ENCODE measurements at regions not wholly inside any gene's neighbourhood (a gene's known extent, or its start where the extent isn't known, plus 50 kb on each side); places are given as distances from the start of the nearest gene placed in this dataset.

GRCh38 chr2:10966741-10967140 is 55.0 kb downstream of the KCNF1 start:
- no peak overlapping the region for H2AK5ac ChIP-seq (ENCODE audit: insufficient read length, low read length)
- H3K56ac ChIP-seq (ENCODE audit: insufficient read length, low read depth, low read length): no peak overlapping the region
- H3T11ph ChIP-seq (ENCODE audit: low read length): no peak overlapping the region
- H3K27me3 ChIP-seq (ENCODE audit: insufficient read depth, low read length): no peaks in the 10 kb centered on the region
- TF ChIP-seq, protein P1, sequence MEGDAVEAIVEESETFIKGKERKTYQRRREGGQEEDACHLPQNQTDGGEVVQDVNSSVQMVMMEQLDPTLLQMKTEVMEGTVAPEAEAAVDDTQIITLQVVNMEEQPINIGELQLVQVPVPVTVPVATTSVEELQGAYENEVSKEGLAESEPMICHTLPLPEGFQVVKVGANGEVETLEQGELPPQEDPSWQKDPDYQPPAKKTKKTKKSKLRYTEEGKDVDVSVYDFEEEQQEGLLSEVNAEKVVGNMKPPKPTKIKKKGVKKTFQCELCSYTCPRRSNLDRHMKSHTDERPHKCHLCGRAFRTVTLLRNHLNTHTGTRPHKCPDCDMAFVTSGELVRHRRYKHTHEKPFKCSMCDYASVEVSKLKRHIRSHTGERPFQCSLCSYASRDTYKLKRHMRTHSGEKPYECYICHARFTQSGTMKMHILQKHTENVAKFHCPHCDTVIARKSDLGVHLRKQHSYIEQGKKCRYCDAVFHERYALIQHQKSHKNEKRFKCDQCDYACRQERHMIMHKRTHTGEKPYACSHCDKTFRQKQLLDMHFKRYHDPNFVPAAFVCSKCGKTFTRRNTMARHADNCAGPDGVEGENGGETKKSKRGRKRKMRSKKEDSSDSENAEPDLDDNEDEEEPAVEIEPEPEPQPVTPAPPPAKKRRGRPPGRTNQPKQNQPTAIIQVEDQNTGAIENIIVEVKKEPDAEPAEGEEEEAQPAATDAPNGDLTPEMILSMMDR (conservative IDR thresholded peaks at IDR 0.05): no peak
- no peak overlapping the region for H3K9ac ChIP-seq (ENCODE audit: extremely low read depth, insufficient read length, low read length)
- Mint-ChIP-seq H3K4me3 (no peak overlapping the region), H3K27me3 (ENCODE audit: low read depth) (peaks cover 4% of the 10 kb centered on the region), H3K27ac (no peak overlapping the region), H3K4me1 (peaks cover 30% of the 10 kb centered on the region in 2 experiments), H3K36me3 (ENCODE audit: insufficient read depth in 1 of 3, low read depth in 3 of 3) (no peaks in the 10 kb centered on the region; a peak in 1 of 7 replicates), H3K9me3 (no peaks in the 10 kb centered on the region)
- no peaks in the 10 kb centered on the region for H3K23me2 ChIP-seq (ENCODE audit: insufficient read length, low read depth, low read length, poor library complexity, severe bottlenecking)
- H2BK12ac ChIP-seq (ENCODE audit: insufficient read length, low read depth, low read length): no peak overlapping the region
- no peak overlapping the region for H3K23ac ChIP-seq (ENCODE audit: insufficient read length, low read depth, low read length)
- no peak overlapping the region for H3K14ac ChIP-seq (ENCODE audit: insufficient read depth, low read length)
- H3K27ac ChIP-seq (ENCODE audit: insufficient read length, low read depth, low read length): no peak overlapping the region
- H3K9me3 ChIP-seq (ENCODE audit: control insufficient read depth, low read depth, low read length): no peaks in the 10 kb centered on the region
- no peaks in the 10 kb centered on the region for H4K20me1 ChIP-seq (ENCODE audit: control insufficient read depth, insufficient read depth, insufficient read length)
- H2AFZ ChIP-seq (ENCODE audit: low read length): no peak overlapping the region
- no peak overlapping the region for H2BK20ac ChIP-seq (ENCODE audit: low read depth, low read length, poor library complexity, severe bottlenecking)
- WGBS (ENCODE audit: extremely low coverage, insufficient read length, low lambda C conversion rate): no CpG with 5 or more reads among the region's 13 CpGs
- H4K91ac ChIP-seq (ENCODE audit: insufficient read length, low read depth, low read length): no peak overlapping the region
- H2BK15ac ChIP-seq (ENCODE audit: low read depth, low read length): no peak overlapping the region
- DNase-seq: no peak
- no peak overlapping the region for H4K8ac ChIP-seq (replicated peaks; ENCODE audit: insufficient read length, low read depth, low read length)
- H2BK120ac ChIP-seq (ENCODE audit: low read depth, low read length, poor library complexity, severe bottlenecking): no peak overlapping the region
- no peak overlapping the region for H2BK5ac ChIP-seq (ENCODE audit: insufficient read length, low read length)
- no peaks in the 10 kb centered on the region for H3K79me1 ChIP-seq (ENCODE audit: insufficient read depth, low read depth, low read length, poor library complexity, severe bottlenecking)
- no peak overlapping the region for H3K18ac ChIP-seq (ENCODE audit: insufficient read length, low read depth, low read length)
- no peak overlapping the region for H3K4ac ChIP-seq (ENCODE audit: low read depth, low read length)
- no peaks in the 10 kb centered on the region for H3K4me1 ChIP-seq (ENCODE audit: insufficient read depth, low read length)
- no peak overlapping the region for H4K5ac ChIP-seq (ENCODE audit: insufficient read length, low read depth, low read length)
- no peak overlapping the region for H3K4me2 ChIP-seq (ENCODE audit: insufficient read depth, insufficient read length, low read length)
- no peaks in the 10 kb centered on the region for H3K79me2 ChIP-seq (ENCODE audit: insufficient read depth, low read length)
